ENCODE measurements at regions not wholly inside any gene's neighbourhood (a gene's known extent, or its start where the extent isn't known, plus 50 kb on each side); places are given as distances from the start of the nearest gene placed in this dataset.

DNA sequence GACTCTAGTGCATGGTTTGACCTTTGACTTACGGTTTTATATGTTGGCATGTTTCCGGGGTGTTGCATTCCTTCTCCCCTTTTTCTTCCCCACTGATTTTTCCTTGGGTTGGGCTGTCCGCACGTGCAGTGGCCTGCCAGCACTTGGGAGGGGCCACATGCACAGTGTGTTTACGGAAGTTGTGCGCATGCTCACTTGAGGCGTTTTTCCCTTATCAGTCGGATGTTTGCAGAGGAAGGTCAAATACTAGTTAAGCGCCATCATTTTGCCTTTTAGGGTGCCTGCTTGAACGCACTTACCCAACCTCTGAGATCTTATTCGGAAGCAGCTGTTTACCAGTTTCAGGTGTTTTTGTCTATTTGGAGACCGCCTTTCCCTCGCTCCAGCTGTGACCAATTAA, 653.9 kb upstream of the AADAT start:
- DNase-seq (ENCODE audit: low read depth, low spot score): no peak
- no TSS peak for BruUV-seq (replicated peaks)
- no peak for ATAC-seq
- no peak overlapping the region for H3K4me2 ChIP-seq (ENCODE audit: low read length)
- no peaks in the 10 kb centered on the region for H3K4me1 ChIP-seq (ENCODE audit: control insufficient read depth in 1 of 2, insufficient read depth in 2 of 2, low read length in 2 of 2)
- H3K4me3 ChIP-seq (replicated peaks in 1 of 2; ENCODE audit: low read depth in 1 of 2, low read length in 2 of 2): no peak overlapping the region
- no peaks in the 10 kb centered on the region for H4K20me1 ChIP-seq (ENCODE audit: insufficient read depth)
- H3K27ac ChIP-seq (ENCODE audit: low read depth, low read length): no peak overlapping the region
- no peaks in the 10 kb centered on the region for H3K79me2 ChIP-seq (ENCODE audit: insufficient read depth, low read length)
- no peak overlapping the region for H2AFZ ChIP-seq (ENCODE audit: low read depth, low read length, poor library complexity, severe bottlenecking)
- ChIA-PET POLR2A (no interaction called here), RAD21 (ENCODE audit: low non-redundant PET in 1 of 2, low total read pairs in 2 of 2, uncharacterized antibody in 2 of 2, unreplicated experiment in 2 of 2) (no interaction called here), CTCF (no interaction called here)
- no peaks in the 10 kb centered on the region for H3K9me2 ChIP-seq (ENCODE audit: insufficient read depth)
- H3K36me3 ChIP-seq (ENCODE audit: control insufficient read depth in 1 of 2, insufficient read depth in 2 of 2, low read length in 2 of 2): no peaks in the 10 kb centered on the region
- H3K27me3 ChIP-seq (ENCODE audit: insufficient read depth, low read length): no peaks in the 10 kb centered on the region
- H3K9ac ChIP-seq (ENCODE audit: low read length): no peak overlapping the region
- intact Hi-C loops (cut with micrococcal nuclease): no loop called here
- H3K9me3 ChIP-seq (ENCODE audit: control insufficient read depth in 1 of 2, insufficient read depth in 1 of 2, low read depth in 1 of 2, low read length in 2 of 2): no peaks in the 10 kb centered on the region
- TF ChIP-seq, protein P1, sequence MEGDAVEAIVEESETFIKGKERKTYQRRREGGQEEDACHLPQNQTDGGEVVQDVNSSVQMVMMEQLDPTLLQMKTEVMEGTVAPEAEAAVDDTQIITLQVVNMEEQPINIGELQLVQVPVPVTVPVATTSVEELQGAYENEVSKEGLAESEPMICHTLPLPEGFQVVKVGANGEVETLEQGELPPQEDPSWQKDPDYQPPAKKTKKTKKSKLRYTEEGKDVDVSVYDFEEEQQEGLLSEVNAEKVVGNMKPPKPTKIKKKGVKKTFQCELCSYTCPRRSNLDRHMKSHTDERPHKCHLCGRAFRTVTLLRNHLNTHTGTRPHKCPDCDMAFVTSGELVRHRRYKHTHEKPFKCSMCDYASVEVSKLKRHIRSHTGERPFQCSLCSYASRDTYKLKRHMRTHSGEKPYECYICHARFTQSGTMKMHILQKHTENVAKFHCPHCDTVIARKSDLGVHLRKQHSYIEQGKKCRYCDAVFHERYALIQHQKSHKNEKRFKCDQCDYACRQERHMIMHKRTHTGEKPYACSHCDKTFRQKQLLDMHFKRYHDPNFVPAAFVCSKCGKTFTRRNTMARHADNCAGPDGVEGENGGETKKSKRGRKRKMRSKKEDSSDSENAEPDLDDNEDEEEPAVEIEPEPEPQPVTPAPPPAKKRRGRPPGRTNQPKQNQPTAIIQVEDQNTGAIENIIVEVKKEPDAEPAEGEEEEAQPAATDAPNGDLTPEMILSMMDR (IDR thresholded peaks at IDR 0.05 in 2 of 3, conservative IDR thresholded peaks at IDR 0.05 in 1 of 3; ENCODE audit: borderline replicate concordance in 1 of 3, insufficient read depth in 1 of 3, low read depth in 2 of 3, low read length in 2 of 3): no peak
- TF ChIP-seq SIN3A (IDR thresholded peaks at IDR 0.05; ENCODE audit: low read depth) (no peak), CEBPB (IDR thresholded peaks at IDR 0.05; ENCODE audit: low read depth) (no peak), ZBTB33 (IDR thresholded peaks at IDR 0.05; ENCODE audit: extremely low read depth, insufficient replicate concordance, low read length) (no peak)

- Histone ChIP-seq H3K4me1 (ENCODE audit: control insufficient read depth in 1 of 2, insufficient read depth in 2 of 2, low read length in 2 of 2) (no peaks in the 10 kb centered on the region), H2AFZ (ENCODE audit: low read depth, low read length, poor library complexity, severe bottlenecking) (no peak overlapping the region), H3K9me3 (ENCODE audit: control insufficient read depth in 1 of 2, insufficient read depth in 1 of 2, low read depth in 1 of 2, low read length in 2 of 2) (no peaks in the 10 kb centered on the region), H3K27me3 (ENCODE audit: insufficient read depth, low read length) (no peaks in the 10 kb centered on the region), H3K79me2 (ENCODE audit: insufficient read depth, low read length) (no peaks in the 10 kb centered on the region), H3K4me2 (ENCODE audit: low read length) (no peak overlapping the region), H3K27ac (ENCODE audit: low read depth, low read length) (no peak overlapping the region), H3K4me3 (replicated peaks in 1 of 2; ENCODE audit: low read depth in 1 of 2, low read length in 2 of 2) (no peak overlapping the region), H3K36me3 (ENCODE audit: control insufficient read depth in 1 of 2, insufficient read depth in 2 of 2, low read length in 2 of 2) (no peaks in the 10 kb centered on the region), H4K20me1 (ENCODE audit: insufficient read depth) (no peaks in the 10 kb centered on the region), H3K9ac (ENCODE audit: low read length) (no peak overlapping the region), H3K9me2 (ENCODE audit: insufficient read depth) (no peaks in the 10 kb centered on the region)
- POLR2A ChIA-PET: no interaction called here
- RAD21 ChIA-PET (ENCODE audit: low non-redundant PET in 1 of 2, low total read pairs in 2 of 2, uncharacterized antibody in 2 of 2, unreplicated experiment in 2 of 2): no interaction called here
- DNase-seq (ENCODE audit: low read depth, low spot score): no peak
- intact Hi-C loops (cut with micrococcal nuclease): no loop called here
- CTCF ChIA-PET: no interaction called here
- TF ChIP-seq EZH2phosphoT487 (IDR thresholded peaks at IDR 0.05; ENCODE audit: borderline replicate concordance): no peak
- TF ChIP-seq ELF1 (IDR thresholded peaks at IDR 0.05; ENCODE audit: borderline replicate concordance, low read depth): no peak
- TF ChIP-seq, protein P1 (IDR thresholded peaks at IDR 0.05 in 2 of 3, conservative IDR thresholded peaks at IDR 0.05 in 1 of 3; ENCODE audit: borderline replicate concordance in 1 of 3, insufficient read depth in 1 of 3, low read depth in 2 of 3, low read length in 2 of 3): no peak
- TF ChIP-seq FOSL1 (IDR thresholded peaks at IDR 0.05; ENCODE audit: low read depth): no peak
- TF ChIP-seq ZNF274 (IDR thresholded peaks at IDR 0.05; ENCODE audit: low read depth, low read length): no peak
- no peak for TF ChIP-seq RAD21 (IDR thresholded peaks at IDR 0.05; ENCODE audit: low read depth)
- no peak for TF ChIP-seq EZH2 (IDR thresholded peaks at IDR 0.05)
- TF ChIP-seq EGR1 (IDR thresholded peaks at IDR 0.05; ENCODE audit: low read depth): no peak
- no peak for TF ChIP-seq POLR2AphosphoS5 (IDR thresholded peaks at IDR 0.05; ENCODE audit: low read depth, low read length)
- TF ChIP-seq POLR2A (IDR thresholded peaks at IDR 0.05; ENCODE audit: borderline replicate concordance, extremely low read depth, insufficient read depth, insufficient read length): no peak
- TF ChIP-seq CBX3 (IDR thresholded peaks at IDR 0.05; ENCODE audit: low read depth): no peak
- no TSS peak for BruUV-seq (replicated peaks)
- no peak for ATAC-seq
Measured at GRCh38 chr4:170741856-170742255, 652.1 kb upstream of the AADAT start.
